Heart right ventricle (tissue), 16 donors: ENCODE measurements at regions not wholly inside any gene's neighbourhood (a gene's known extent, or its start where the extent isn't known, plus 50 kb on each side); places are given as distances from the start of the nearest gene placed in this dataset.

Experiments used
- ATAC-seq, 8 donors: fragments of 200-7000 bp; cut with Tn5 transposase; one replicate each; pipeline ENCODE4 v1.9.1; 2020; ENCODE audit warnings: mild to moderate bottlenecking in 8 of 8, moderate library complexity in 8 of 8, moderate number of reproducible peaks in 1 of 8
- DNase-seq, 2 donors: peaks; one replicate each; pipeline ENCODE4 v3.0.0-alpha.2; 2020
- H3K27ac ChIP-seq, 10 donors: fragments of 200-600 bp; sonication (generic) in 2 of 10; one replicate each; pipeline versions ENCODE4 v1.5.0 to v1.8.0; 2020 to 2022; ENCODE audit warnings: mild to moderate bottlenecking in 3 of 10
- H3K27me3 ChIP-seq, 7 donors: fragments of 200-600 bp; one replicate each; pipeline ENCODE4 v1.8.0; 2021 to 2022; ENCODE audit warnings: mild to moderate bottlenecking in 2 of 7
- H3K36me3 ChIP-seq, 9 donors: fragments of 200-600 bp; sonication (generic) in 1 of 9; one replicate each; pipeline versions ENCODE4 v1.5.0 to v1.8.0; 2020 to 2022; ENCODE audit warnings: mild to moderate bottlenecking in 2 of 9
- H3K4me1 ChIP-seq, 9 donors: fragments of 200-600 bp; sonication (generic) in 1 of 9; one replicate each; pipeline versions ENCODE4 v1.5.0 to v1.8.0; 2020 to 2022; ENCODE audit warnings: mild to moderate bottlenecking in 4 of 9
- H3K4me3 ChIP-seq, 10 donors: fragments of 200-600 bp; sonication (generic) in 2 of 10; one replicate each; pipeline versions ENCODE4 v1.5.0 to v1.8.0; 2020 to 2022; ENCODE audit warnings: mild to moderate bottlenecking in 7 of 10, moderate library complexity in 2 of 10
- H3K9me3 ChIP-seq, 11 donors: fragments of 200-600 bp in 10 of 11; sonication (generic) in 2 of 11; one replicate each; pipeline versions ENCODE4 v1.5.0 to v1.8.0; 2013 to 2022; ENCODE audit warnings: mild to moderate bottlenecking in 2 of 11, control low read depth in 1 of 11, moderate library complexity in 1 of 11
- WGBS, 2 donors: extraction: QIAGEN DNeasy Blood & Tissue Kit; methylation state at CpG; one replicate each; pipeline ENCODE4 v1.1.7; 2013; ENCODE audit warnings: inconsistent platforms in 1 of 2; 5-methylcytosine and 5-hydroxymethylcytosine counted together
- intact Hi-C, 10 donors: fragments of 100-400 bp; cut with DNase I; formaldehyde crosslinking; loops; one replicate each; pipeline versions ENCODE4 v1.11.1 to v1.14.2; 2022
- TF ChIP-seq, protein P1 (sequence below), 9 donors: fragments of 200-600 bp; sonication (generic) in 2 of 9; IDR thresholded peaks; one replicate each; pipeline versions ENCODE4 v1.5.0 to v1.8.0; 2021 to 2022; ENCODE audit warnings: antibody characterized with exemption in 9 of 9, mild to moderate bottlenecking in 5 of 9, moderate library complexity in 1 of 9
- donor health status: Arrhythmogenic right ventricular cardiomyopathy.
- donor health status: ischemic (EF 13 %, LVEDD 7.1; RV severe dilation, severe dysfunction).
- donor health status: healthy with polysubstance abuse.
- donor health status: DM: no; HTN: yes; CAD: no.
- donor health status: DM: no; HTN: no; CAD: no.
- donor health status: ischemic (EF 25% LVEDD 6.9; RV normal size, moderate dysfunction).
- donor health status: ischemic (EF 25% LVEDD 5.7; RV mildly dilated, moderate dysfunction).
- donor health status: healthy.
- donor health status: DM: yes; HTN: yes; CAD: no.
- donor health status: Ischemic cardiomyopathy.
- donor health status: ischemic (EF 35%, LVEDD 5.7; RV mildly dilated, moderate dysfunction).
- donor health status: nonischemic (EF 11% LVEDD 7.7; RV severe dilation, severe dysfunction).
- donor health status: DM: yes; HTN: yes; CAD: no.
- donor health status: PGD.
- donor health status: ischemic (EF 29% LVEDD 5.4; RV normal size, mild dysfunction).
- donor health status: nonischemic (EF 23%, LVEDD 6.1; RV moderate dilation, normal function).

DNA sequence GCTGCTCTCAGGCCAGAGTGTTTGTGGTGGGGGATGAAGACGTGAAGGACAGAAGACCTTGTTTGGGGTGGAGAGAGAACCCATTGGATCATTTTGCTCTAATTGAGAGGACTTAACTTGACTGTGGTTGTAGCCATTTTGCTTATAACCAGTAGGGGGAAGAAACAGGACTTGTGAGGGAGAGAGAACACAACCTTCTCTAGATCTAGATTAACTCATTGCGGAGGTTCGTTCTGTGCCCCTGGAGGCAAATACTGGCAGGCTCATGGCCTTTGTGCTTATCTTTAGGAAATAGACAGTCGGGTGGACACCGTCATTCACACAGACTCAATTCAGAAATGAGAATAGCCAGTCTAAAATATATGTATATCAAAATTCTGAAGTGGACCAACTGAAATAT, 147.0 kb upstream of the LHCGR start:
- 67 to 79% methylated on average over 5 of the region's 5 CpGs for WGBS, 2 donors
- ATAC-seq: no peak
- H3K4me1 ChIP-seq: peaks cover 0 to 12% (median 0%) of the 10 kb centered on the region in 9 donors
- intact Hi-C loops: loop anchor here in 1 of 10 donors (1.0 kb wide), 1 partner anchor 43 kb away; no protein-coding TSS in a partner anchor
- no peak overlapping the region for H3K27ac ChIP-seq
- no peak for DNase-seq
- H3K4me3 ChIP-seq: no peak overlapping the region
- H3K27me3 ChIP-seq: peaks cover 0 to 14% (median 0%) of the 10 kb centered on the region in 7 donors
- no peaks in the 10 kb centered on the region for H3K9me3 ChIP-seq
- TF ChIP-seq, protein P1, sequence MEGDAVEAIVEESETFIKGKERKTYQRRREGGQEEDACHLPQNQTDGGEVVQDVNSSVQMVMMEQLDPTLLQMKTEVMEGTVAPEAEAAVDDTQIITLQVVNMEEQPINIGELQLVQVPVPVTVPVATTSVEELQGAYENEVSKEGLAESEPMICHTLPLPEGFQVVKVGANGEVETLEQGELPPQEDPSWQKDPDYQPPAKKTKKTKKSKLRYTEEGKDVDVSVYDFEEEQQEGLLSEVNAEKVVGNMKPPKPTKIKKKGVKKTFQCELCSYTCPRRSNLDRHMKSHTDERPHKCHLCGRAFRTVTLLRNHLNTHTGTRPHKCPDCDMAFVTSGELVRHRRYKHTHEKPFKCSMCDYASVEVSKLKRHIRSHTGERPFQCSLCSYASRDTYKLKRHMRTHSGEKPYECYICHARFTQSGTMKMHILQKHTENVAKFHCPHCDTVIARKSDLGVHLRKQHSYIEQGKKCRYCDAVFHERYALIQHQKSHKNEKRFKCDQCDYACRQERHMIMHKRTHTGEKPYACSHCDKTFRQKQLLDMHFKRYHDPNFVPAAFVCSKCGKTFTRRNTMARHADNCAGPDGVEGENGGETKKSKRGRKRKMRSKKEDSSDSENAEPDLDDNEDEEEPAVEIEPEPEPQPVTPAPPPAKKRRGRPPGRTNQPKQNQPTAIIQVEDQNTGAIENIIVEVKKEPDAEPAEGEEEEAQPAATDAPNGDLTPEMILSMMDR (IDR thresholded peaks at IDR 0.05): no peak
- no peaks in the 10 kb centered on the region for H3K36me3 ChIP-seq

DNA sequence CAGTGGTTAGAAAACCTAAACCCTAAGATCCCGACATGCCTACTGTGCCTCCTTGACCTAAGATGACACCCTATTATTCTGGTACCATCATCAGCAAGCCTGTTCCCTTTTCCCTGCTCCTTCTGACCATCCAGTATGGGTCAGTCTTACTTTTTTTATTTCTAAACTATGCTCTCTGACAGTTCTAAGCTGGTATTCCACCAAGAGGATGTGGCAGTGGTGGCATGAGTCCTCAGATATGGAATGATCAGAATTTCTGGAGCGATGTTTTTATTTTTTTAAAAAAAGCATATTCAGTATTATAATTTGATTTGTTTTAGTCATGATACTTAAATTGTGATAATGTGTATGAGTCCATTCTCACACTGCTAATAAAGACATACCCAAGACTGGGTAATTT, 145.9 kb upstream of the LHCGR start:
- no peak overlapping the region for H3K27ac ChIP-seq
- ATAC-seq: no peak
- H3K36me3 ChIP-seq: no peaks in the 10 kb centered on the region
- 91 to 94% methylated on average over 2 of the region's 2 CpGs for WGBS, 2 donors
- H3K4me1 ChIP-seq: peaks cover 0 to 6% (median 0%) of the 10 kb centered on the region in 9 donors
- no peak overlapping the region for H3K4me3 ChIP-seq
- TF ChIP-seq, protein P1 (IDR thresholded peaks at IDR 0.05): no peak
- H3K27me3 ChIP-seq: peaks cover 0 to 14% (median 0%) of the 10 kb centered on the region in 7 donors
- intact Hi-C loops: no loop called here
- DNase-seq: no peak
- H3K9me3 ChIP-seq: no peaks in the 10 kb centered on the region

DNA sequence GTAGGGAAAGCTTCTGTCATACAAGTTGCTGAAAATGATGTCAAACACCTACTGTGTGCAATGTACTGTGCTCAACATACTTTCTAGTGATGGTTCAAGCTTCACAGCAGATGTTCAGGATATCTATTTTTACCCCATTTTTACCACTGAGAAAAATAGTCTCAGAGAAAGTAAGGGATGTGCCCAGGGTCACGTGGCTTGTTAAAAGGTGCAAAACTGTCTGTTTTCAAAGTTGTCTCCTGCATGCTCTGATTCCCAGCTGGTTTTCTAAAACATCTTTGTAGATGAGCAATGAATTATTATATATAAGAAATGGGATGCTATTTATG, 145.5 kb upstream of the LHCGR start:
- Histone ChIP-seq H3K4me3 (no peak overlapping the region), H3K27me3 (peaks cover 0 to 14% (median 0%) of the 10 kb centered on the region in 7 donors), H3K9me3 (no peaks in the 10 kb centered on the region), H3K27ac (no peak overlapping the region), H3K4me1 (peaks cover 0 to 3% (median 0%) of the 10 kb centered on the region in 9 donors), H3K36me3 (no peaks in the 10 kb centered on the region)
- DNase-seq: no peak
- 44 to 57% methylated on average over 1 of the region's 1 CpG for WGBS, 2 donors
- intact Hi-C loops: no loop called here
- TF ChIP-seq, protein P1 (IDR thresholded peaks at IDR 0.05): no peak
- no peak for ATAC-seq

DNA sequence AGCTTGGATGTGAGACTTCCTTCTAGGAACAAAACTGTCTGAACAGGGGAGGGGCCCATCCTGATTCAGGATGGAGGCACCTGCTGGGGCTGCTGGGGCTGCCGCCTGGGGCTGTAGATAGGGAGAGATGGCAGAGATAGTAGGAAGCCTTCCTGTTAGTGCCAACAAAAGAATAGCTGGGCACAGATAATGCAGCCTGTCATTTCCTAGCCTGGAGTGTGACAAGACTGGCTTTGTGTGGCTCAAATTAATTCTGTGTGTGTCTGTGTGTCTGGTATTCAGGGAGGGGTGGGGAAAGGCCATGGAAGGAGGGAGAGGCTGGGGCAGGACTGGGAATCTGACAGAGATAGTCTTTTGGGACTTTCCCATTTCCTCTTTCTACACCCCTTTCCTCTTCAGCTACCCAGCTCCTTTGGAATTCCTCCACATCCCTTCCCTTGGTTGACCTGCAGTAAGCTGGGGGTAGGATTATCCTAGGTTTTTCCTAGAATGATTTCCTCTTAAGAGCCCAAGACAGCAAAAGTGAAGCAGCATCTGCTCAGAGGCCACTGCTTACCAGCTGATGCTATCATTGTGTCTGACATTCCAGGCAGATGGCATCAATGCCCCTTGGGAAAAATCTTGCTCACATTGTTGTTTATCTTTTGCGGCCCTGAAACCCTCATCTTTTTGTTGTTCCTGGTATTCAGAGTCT, 144.9 kb upstream of the LHCGR start:
- ATAC-seq: no peak
- 25 to 39% methylated on average over 2 of the region's 2 CpGs for WGBS, 2 donors

More for the DNA sequence above, 144.9 kb upstream of the LHCGR start:
- Histone ChIP-seq H3K36me3 (no peaks in the 10 kb centered on the region), H3K27ac (no peak overlapping the region), H3K9me3 (no peaks in the 10 kb centered on the region), H3K4me3 (no peak overlapping the region), H3K4me1 (no peaks in the 10 kb centered on the region), H3K27me3 (peaks cover 0 to 14% (median 0%) of the 10 kb centered on the region in 7 donors)
- TF ChIP-seq, protein P1 (IDR thresholded peaks at IDR 0.05): no peak
- intact Hi-C loops: no loop called here
- no peak for DNase-seq
